GM12872 (cell line): ENCODE measurements at regions not wholly inside any gene's neighbourhood (a gene's known extent, or its start where the extent isn't known, plus 50 kb on each side); places are given as distances from the start of the nearest gene placed in this dataset.

Source experiments
- TF ChIP-seq, protein P1 (sequence below): IDR thresholded peaks from 3 replicates; pipeline ENCODE4 v1.5.1; 2011; ENCODE audit warnings: low read depth, mild to moderate bottlenecking, low read length, moderate library complexity; ENCODE audit not compliant: insufficient read depth

DNA sequence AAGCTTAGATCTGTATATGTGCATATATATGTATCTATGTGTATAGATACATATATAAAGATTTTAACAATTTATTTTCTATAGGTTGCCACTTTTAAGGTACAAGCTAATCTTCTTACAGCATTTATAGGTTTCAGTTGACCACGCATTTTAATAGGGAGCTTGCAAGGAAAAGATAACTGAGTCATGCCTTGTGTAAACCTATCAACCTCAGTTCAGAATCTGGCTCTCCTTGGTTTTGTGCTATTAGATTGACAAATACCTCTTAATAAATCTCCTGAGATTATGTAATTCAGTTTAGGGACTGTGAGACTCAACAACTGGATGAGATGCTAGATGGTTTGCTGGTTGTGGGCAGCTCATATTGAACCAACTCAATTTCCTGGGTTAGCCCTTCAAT is 114.7 kb upstream of the SERBP1 start:
- TF ChIP-seq, protein P1, sequence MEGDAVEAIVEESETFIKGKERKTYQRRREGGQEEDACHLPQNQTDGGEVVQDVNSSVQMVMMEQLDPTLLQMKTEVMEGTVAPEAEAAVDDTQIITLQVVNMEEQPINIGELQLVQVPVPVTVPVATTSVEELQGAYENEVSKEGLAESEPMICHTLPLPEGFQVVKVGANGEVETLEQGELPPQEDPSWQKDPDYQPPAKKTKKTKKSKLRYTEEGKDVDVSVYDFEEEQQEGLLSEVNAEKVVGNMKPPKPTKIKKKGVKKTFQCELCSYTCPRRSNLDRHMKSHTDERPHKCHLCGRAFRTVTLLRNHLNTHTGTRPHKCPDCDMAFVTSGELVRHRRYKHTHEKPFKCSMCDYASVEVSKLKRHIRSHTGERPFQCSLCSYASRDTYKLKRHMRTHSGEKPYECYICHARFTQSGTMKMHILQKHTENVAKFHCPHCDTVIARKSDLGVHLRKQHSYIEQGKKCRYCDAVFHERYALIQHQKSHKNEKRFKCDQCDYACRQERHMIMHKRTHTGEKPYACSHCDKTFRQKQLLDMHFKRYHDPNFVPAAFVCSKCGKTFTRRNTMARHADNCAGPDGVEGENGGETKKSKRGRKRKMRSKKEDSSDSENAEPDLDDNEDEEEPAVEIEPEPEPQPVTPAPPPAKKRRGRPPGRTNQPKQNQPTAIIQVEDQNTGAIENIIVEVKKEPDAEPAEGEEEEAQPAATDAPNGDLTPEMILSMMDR, result no peak

DNA sequence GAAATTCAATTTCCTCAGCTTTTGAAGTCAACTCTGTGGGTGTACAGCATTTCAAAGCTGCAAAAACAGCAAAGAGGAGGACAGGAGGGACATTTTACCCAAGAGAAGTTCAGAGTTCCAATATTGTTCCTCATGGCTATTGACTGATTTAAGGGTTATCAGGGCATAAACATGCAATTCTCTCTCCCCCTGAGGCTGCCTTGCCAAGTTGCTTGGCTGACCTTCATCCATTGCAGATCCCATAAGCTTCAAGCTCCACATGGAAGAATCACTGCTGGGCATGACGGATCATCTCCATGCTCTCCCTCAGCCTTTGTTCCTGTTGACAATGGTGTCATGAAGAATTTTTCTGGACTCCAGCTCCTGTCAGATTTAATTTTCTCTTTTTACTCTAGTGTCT is 115.2 kb upstream of the SERBP1 start:
- TF ChIP-seq, protein P1, result no peak

DNA sequence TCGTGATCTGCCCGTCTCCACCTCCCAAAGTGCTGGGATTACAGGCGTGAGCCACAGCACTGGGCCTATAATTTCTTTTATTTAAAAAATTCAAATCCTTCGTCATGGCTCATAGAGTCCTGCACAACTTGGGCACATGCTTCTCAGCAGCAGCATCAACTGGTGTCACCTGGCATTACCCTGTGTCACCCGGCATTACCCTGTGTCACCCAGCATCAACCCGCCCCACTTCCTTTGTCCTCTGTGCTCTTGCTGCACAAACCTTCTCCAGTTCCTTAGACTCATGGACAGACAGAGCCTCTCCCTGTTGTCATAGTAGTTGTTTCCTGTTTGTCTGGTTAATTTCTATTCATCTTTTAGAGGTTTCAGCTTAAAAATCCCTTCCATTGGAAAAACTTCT is 121.2 kb upstream of the SERBP1 start:
- TF ChIP-seq, protein P1, result no peak

DNA sequence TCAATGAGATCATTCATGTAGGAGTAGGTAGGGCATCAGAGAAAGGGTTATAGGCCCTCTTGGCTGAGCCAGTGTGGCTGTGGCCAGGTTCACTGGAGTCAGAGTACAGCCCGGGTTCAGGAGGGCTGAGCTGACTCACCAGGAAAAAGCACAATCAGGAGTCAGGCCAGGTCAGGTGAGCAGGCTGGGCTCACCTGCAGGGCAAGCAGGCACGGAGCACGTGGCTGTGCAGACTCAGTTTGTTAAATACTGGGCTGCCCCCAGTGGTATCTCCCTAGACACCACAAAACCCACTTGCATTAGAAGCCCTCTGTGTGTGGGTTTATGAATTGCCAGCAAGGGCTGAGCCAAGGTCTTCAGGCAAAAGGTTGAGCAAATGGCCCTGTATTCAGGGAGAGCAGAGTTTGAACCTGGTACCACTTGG is 122.1 kb upstream of the SERBP1 start:
- TF ChIP-seq, protein P1, result no peak

DNA sequence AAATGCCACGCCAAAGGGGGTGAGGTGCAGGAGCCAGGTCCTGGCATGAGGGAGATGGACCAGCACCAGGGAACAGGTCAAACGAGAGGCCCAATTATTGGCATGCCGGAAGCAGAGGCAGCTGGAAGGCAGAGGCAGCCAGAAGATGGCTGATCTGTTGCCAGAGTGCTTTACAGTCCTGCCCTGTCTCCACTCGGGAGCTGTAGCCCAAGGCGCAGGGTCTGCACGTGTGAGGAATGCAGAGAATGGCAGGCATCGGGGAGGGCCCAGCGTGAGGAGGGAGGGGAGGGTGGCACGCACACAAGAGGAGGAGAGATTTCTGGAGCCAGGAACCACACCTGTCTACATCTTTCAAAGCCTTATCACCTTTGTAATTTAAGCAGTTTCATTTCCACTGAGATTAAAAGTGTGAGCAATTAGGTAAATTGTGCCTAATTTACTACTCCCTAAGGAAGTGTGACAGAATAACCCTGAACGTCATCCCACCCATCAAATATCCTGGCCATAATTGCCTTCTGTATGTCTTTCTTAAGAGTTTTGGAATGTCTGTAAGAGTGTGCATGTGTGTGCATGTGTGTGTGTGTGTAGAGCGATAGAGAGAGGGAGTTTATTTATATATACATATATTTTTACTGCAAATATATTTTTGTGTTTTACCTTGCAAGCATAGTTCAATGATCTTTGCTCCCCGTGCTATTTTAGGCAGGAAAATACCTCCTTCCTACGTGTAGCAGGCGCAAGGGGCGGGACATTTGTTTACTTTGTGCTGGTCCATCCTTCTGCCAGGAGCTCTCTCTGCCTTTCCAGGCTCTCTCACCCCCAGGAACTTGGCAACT is 125.5 kb upstream of the SERBP1 start:
- TF ChIP-seq, protein P1, result no peak

DNA sequence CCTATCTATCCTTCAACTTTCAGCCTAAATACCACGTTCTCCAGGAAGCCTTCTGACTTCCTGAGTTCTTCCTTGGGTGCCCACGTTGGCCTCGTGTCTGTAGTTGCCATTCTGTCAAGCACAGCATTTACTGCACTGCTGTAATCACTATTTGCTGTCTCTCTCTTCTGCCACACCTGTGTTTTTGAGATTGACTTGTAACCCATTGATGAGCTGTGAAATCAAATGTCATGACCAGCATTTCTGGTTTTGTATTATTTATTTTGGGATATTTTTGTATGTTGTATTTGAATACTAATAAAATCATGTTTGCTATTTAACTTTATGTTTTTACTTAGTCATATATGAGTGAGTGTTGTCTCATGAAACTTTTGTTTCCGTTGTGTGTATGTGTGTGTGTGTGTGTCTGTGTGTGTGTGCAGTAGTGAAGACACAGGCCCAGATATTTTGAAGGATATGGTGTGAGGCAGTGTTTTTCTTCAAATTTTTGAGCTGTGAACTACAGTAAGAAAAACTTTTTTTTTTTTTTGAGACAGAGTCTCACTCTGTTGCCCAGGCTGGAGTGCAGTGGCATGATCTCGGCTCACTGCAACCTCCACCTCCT is 126.2 kb upstream of the SERBP1 start:
- TF ChIP-seq, protein P1, result no peak

DNA sequence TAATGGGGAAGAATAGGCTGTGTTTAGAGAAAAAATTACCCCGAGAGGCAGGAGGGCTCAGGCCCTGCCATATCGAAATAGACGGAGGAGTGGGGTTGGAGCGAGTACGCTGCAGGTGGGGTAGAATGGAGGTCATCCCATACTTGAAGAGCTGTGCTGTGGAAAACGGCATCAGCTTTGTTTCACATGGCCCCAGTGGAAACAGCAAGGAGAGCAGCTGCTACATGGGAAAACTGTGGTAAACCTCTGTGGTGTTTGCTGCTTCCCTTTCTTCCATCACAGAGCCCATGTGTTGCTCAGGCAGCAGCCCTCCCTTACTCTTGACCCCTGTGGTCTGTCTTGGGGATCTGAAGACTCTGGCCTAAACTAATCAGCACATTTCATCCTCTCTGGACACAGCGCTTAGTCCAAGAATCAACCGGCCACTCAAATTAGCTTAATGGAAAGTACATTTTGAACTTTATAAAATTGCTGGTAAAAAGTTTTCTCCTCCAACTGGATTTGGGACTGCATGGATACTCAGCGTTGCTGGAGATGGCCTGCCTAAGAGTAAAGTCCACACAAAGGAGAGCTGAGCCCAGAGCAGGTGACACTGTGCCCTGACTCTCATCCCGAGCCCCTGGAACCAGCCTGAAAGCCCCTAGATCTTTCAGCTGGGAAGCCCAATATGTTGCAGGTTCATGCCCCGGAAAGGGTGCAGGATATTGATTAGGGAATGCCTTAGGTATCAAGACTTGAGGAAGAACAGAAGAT is 127.1 kb upstream of the GADD45A start:
- TF ChIP-seq, protein P1, result no peak
